ENCODE measurements at regions not wholly inside any gene's neighbourhood (a gene's known extent, or its start where the extent isn't known, plus 50 kb on each side); places are given as distances from the start of the nearest gene placed in this dataset.
"Not testable (repeated sequence)": the region's sequence is repeated elsewhere in the genome, so short reads cannot be mapped to it uniquely, and the experiment has no call there.

GRCh38 chr11:101245635-101246034 is 116.0 kb upstream of the PGR start:
- DNase-seq; H3K36me3 ChIP-seq (ENCODE audit: insufficient read depth, low read length); H3K27ac Mint-ChIP-seq; H3K27ac ChIP-seq (ENCODE audit: low read depth, low read length); CTCF ChIA-PET (ENCODE audit: partially characterized antibody); POLR2A ChIA-PET (ENCODE audit: partially characterized antibody); H3K4me3 Mint-ChIP-seq; intact Hi-C loops (cut with micrococcal nuclease); H3K4me3 ChIP-seq (ENCODE audit: low read length in 2 of 2); H3K4me1 Mint-ChIP-seq; H3K27me3 Mint-ChIP-seq; H3K36me3 Mint-ChIP-seq; H3K27me3 ChIP-seq (ENCODE audit: insufficient read depth, low read length); H3K9me3 ChIP-seq (ENCODE audit: control insufficient read depth in 1 of 2, low read length in 2 of 2); H3K4me1 ChIP-seq (ENCODE audit: insufficient read depth, low read length): not testable (repeated sequence)
- H3K9me3 Mint-ChIP-seq, result peaks cover 0 to 15% (median 3%) of the 10 kb centered on the region in 8 donors

GRCh38 chr11:101245081-101245480 is 115.5 kb upstream of the PGR start:
- DNase-seq; POLR2A ChIA-PET (ENCODE audit: partially characterized antibody); H3K27ac ChIP-seq (ENCODE audit: low read depth, low read length); H3K27me3 ChIP-seq (ENCODE audit: insufficient read depth, low read length); H3K36me3 Mint-ChIP-seq; H3K4me3 ChIP-seq (ENCODE audit: low read length in 2 of 2); intact Hi-C loops (cut with micrococcal nuclease); H3K36me3 ChIP-seq (ENCODE audit: insufficient read depth, low read length); H3K9me3 ChIP-seq (ENCODE audit: control insufficient read depth in 1 of 2, low read length in 2 of 2); H3K4me1 Mint-ChIP-seq; H3K27me3 Mint-ChIP-seq; CTCF ChIA-PET (ENCODE audit: partially characterized antibody); H3K4me1 ChIP-seq (ENCODE audit: insufficient read depth, low read length); H3K4me3 Mint-ChIP-seq; H3K27ac Mint-ChIP-seq: not testable (repeated sequence)
- H3K9me3 Mint-ChIP-seq, result peaks cover 2 to 15% (median 3%) of the 10 kb centered on the region in 8 donors

GRCh38 chr11:101241160-101241795 is 111.7 kb upstream of the PGR start:
- no peaks in the 10 kb centered on the region for H3K9me3 ChIP-seq (ENCODE audit: control insufficient read depth in 1 of 2, low read length in 2 of 2)
- ChIA-PET POLR2A (ENCODE audit: partially characterized antibody) (no interaction called here), CTCF (ENCODE audit: partially characterized antibody) (no interaction called here)
- no peak overlapping the region for H3K4me3 Mint-ChIP-seq
- no peak for DNase-seq
- H3K36me3 Mint-ChIP-seq, result no peaks in the 10 kb centered on the region
- H3K4me1 ChIP-seq (ENCODE audit: insufficient read depth, low read length), result no peaks in the 10 kb centered on the region
- peaks cover 0 to 15% (median 5%) of the 10 kb centered on the region in 8 donors for H3K9me3 Mint-ChIP-seq
- no peak overlapping the region for H3K4me3 ChIP-seq (ENCODE audit: low read length in 2 of 2)
- intact Hi-C loops (cut with micrococcal nuclease), result no loop called here
- H3K4me1 Mint-ChIP-seq, result no peaks in the 10 kb centered on the region
- H3K27ac ChIP-seq (ENCODE audit: low read depth, low read length), result no peak overlapping the region
- H3K27me3 ChIP-seq (ENCODE audit: insufficient read depth, low read length), result no peaks in the 10 kb centered on the region
- H3K27ac Mint-ChIP-seq, result no peak overlapping the region
- no peaks in the 10 kb centered on the region for H3K27me3 Mint-ChIP-seq
- no peaks in the 10 kb centered on the region for H3K36me3 ChIP-seq (ENCODE audit: insufficient read depth, low read length)

- H3K27ac ChIP-seq (ENCODE audit: low read depth, low read length); POLR2A ChIA-PET (ENCODE audit: partially characterized antibody); H3K27me3 Mint-ChIP-seq; H3K27me3 ChIP-seq (ENCODE audit: insufficient read depth, low read length); H3K36me3 Mint-ChIP-seq; intact Hi-C loops (cut with micrococcal nuclease); H3K27ac Mint-ChIP-seq; DNase-seq; H3K4me1 ChIP-seq (ENCODE audit: insufficient read depth, low read length); H3K4me3 Mint-ChIP-seq; H3K4me3 ChIP-seq (ENCODE audit: low read length in 2 of 2); H3K36me3 ChIP-seq (ENCODE audit: insufficient read depth, low read length); H3K4me1 Mint-ChIP-seq; H3K9me3 ChIP-seq (ENCODE audit: control insufficient read depth in 1 of 2, low read length in 2 of 2); CTCF ChIA-PET (ENCODE audit: partially characterized antibody): not testable (repeated sequence)
- H3K9me3 Mint-ChIP-seq, result peaks cover 3 to 24% (median 14%) of the 10 kb centered on the region in 8 donors
Observed at GRCh38 chr11:101231207-101231834, 101.7 kb upstream of the PGR start.

GRCh38 chr11:101226617-101227016 is 97.0 kb upstream of the PGR start:
- intact Hi-C loops (cut with micrococcal nuclease), result no loop called here
- Mint-ChIP-seq H3K4me3 (no peak overlapping the region), H3K27me3 (no peaks in the 10 kb centered on the region), H3K36me3 (no peaks in the 10 kb centered on the region), H3K9me3 (peaks cover 3 to 48% (median 26%) of the 10 kb centered on the region in 8 donors), H3K4me1 (no peaks in the 10 kb centered on the region), H3K27ac (no peak overlapping the region)
- Histone ChIP-seq H3K4me3 (ENCODE audit: low read length in 2 of 2) (no peak overlapping the region), H3K27me3 (ENCODE audit: insufficient read depth, low read length) (no peaks in the 10 kb centered on the region), H3K4me1 (ENCODE audit: insufficient read depth, low read length) (no peaks in the 10 kb centered on the region), H3K9me3 (ENCODE audit: control insufficient read depth in 1 of 2, low read length in 2 of 2) (no peaks in the 10 kb centered on the region), H3K27ac (ENCODE audit: low read depth, low read length) (no peak overlapping the region), H3K36me3 (ENCODE audit: insufficient read depth, low read length) (no peaks in the 10 kb centered on the region)
- POLR2A ChIA-PET (ENCODE audit: partially characterized antibody), result no interaction called here
- CTCF ChIA-PET (ENCODE audit: partially characterized antibody), result no interaction called here
- no peak for DNase-seq

GRCh38 chr11:101224221-101224620 is 94.6 kb upstream of the PGR start:
- H3K36me3 ChIP-seq (ENCODE audit: insufficient read depth, low read length), result no peaks in the 10 kb centered on the region
- H3K27ac ChIP-seq (ENCODE audit: low read depth, low read length), result no peak overlapping the region
- intact Hi-C loops (cut with micrococcal nuclease), result no loop called here
- POLR2A ChIA-PET (ENCODE audit: partially characterized antibody), result no interaction called here
- DNase-seq, result no peak
- H3K27ac Mint-ChIP-seq, result no peak overlapping the region
- no peaks in the 10 kb centered on the region for H3K4me1 Mint-ChIP-seq
- H3K36me3 Mint-ChIP-seq, result no peaks in the 10 kb centered on the region
- H3K4me3 Mint-ChIP-seq, result no peak overlapping the region
- CTCF ChIA-PET (ENCODE audit: partially characterized antibody), result no interaction called here
- H3K27me3 ChIP-seq (ENCODE audit: insufficient read depth, low read length), result no peaks in the 10 kb centered on the region
- no peak overlapping the region for H3K4me3 ChIP-seq (ENCODE audit: low read length in 2 of 2)
- no peaks in the 10 kb centered on the region for H3K27me3 Mint-ChIP-seq
- H3K9me3 ChIP-seq (ENCODE audit: control insufficient read depth in 1 of 2, low read length in 2 of 2), result no peaks in the 10 kb centered on the region
- peaks cover 0 to 64% (median 33%) of the 10 kb centered on the region in 8 donors for H3K9me3 Mint-ChIP-seq
- no peaks in the 10 kb centered on the region for H3K4me1 ChIP-seq (ENCODE audit: insufficient read depth, low read length)

GRCh38 chr11:101218091-101218490 is 88.5 kb upstream of the PGR start:
- H3K27ac Mint-ChIP-seq; DNase-seq; H3K4me1 Mint-ChIP-seq; H3K36me3 Mint-ChIP-seq; H3K4me1 ChIP-seq (ENCODE audit: insufficient read depth, low read length); H3K9me3 ChIP-seq (ENCODE audit: control insufficient read depth in 1 of 2, low read length in 2 of 2); CTCF ChIA-PET (ENCODE audit: partially characterized antibody); POLR2A ChIA-PET (ENCODE audit: partially characterized antibody); H3K36me3 ChIP-seq (ENCODE audit: insufficient read depth, low read length); H3K27me3 ChIP-seq (ENCODE audit: insufficient read depth, low read length); H3K27me3 Mint-ChIP-seq; H3K4me3 ChIP-seq (ENCODE audit: low read length in 2 of 2); intact Hi-C loops (cut with micrococcal nuclease); H3K27ac ChIP-seq (ENCODE audit: low read depth, low read length); H3K4me3 Mint-ChIP-seq: not testable (repeated sequence)
- H3K9me3 Mint-ChIP-seq, result peaks cover 5 to 51% (median 32%) of the 10 kb centered on the region in 8 donors

GRCh38 chr11:101216091-101216490 is 86.5 kb upstream of the PGR start:
- H3K4me1 Mint-ChIP-seq; H3K27ac ChIP-seq (ENCODE audit: low read depth, low read length); H3K27ac Mint-ChIP-seq; H3K4me1 ChIP-seq (ENCODE audit: insufficient read depth, low read length); H3K27me3 ChIP-seq (ENCODE audit: insufficient read depth, low read length); H3K36me3 Mint-ChIP-seq; POLR2A ChIA-PET (ENCODE audit: partially characterized antibody); H3K36me3 ChIP-seq (ENCODE audit: insufficient read depth, low read length); H3K4me3 ChIP-seq (ENCODE audit: low read length in 2 of 2); H3K9me3 ChIP-seq (ENCODE audit: control insufficient read depth in 1 of 2, low read length in 2 of 2); CTCF ChIA-PET (ENCODE audit: partially characterized antibody); H3K4me3 Mint-ChIP-seq; DNase-seq; intact Hi-C loops (cut with micrococcal nuclease); H3K27me3 Mint-ChIP-seq: not testable (repeated sequence)
- peaks cover 5 to 53% (median 35%) of the 10 kb centered on the region in 8 donors for H3K9me3 Mint-ChIP-seq
